Frontal cortex (tissue), 3 donors: ENCODE measurements at regions not wholly inside any gene's neighbourhood (a gene's known extent, or its start where the extent isn't known, plus 50 kb on each side); places are given as distances from the start of the nearest gene placed in this dataset.
"Not testable (repeated sequence)": the region's sequence is repeated elsewhere in the genome, so short reads cannot be mapped to it uniquely, and the experiment has no call there.

Experiments
- DNase-seq, 2 donors: peaks; one replicate each; pipeline ENCODE4 v3.0.0; 2012; ENCODE audit warnings: low spot score in 2 of 2
- FAIRE-seq: peaks from 2 replicates; lab custom pipeline; 2012; peaks lifted over from hg19 to GRCh38; lab: Jason Lieb, UNC
- donor health status: control.
- donor health status: control.
- donor health status: control.

DNA sequence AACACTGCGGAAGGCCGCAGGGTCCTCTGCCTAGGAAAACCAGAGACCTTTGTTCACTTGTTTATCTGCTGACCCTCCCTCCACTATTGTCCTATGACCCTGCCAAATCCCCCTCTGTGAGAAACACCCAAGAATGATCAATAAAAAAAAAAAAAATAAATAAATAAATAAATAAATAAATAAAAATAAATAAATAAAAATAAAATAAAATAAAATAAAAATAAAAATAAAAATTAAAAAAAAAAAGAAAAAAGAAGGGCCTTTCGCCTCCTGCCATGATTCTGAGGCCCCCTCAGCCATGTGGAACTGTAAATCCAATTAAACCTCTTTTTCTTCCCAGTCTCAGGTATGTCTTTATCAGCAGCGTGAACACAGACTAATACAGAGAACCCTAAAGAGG, 128.8 kb upstream of the EGLN3 start:
- DNase-seq, FAIRE-seq: not testable (repeated sequence)

DNA sequence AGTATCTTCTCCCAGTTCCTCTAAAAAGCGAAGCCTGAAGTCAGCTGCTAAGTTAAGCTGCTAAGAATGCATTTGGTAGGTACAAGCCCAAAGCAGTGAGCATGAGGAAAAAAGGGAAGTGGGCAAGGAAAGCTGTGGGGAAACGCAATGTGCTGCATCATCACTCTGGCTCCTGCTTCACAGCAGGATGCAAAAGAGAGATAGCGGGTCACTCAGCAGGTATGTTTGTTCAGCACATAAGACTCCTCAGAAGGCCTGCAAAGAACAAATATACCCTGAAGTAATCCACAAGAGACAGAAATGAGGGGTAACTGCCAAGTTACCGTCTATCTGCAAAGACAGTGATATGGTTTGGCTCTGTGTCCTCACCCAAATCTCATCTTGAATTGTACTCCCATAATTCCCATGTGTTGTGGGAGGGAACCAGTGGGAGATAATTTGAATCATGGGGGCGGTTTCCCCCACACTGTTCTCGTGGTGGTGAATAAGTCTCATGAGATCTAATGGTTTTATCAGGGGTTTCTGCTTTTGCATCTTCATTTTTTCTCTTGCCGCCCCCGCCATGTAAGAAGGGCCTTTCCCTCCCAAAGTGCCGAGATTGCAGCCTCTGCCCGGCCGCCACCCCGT, 127.4 kb upstream of the EGLN3 start:
- FAIRE-seq, result no peak
- no peak for DNase-seq

DNA sequence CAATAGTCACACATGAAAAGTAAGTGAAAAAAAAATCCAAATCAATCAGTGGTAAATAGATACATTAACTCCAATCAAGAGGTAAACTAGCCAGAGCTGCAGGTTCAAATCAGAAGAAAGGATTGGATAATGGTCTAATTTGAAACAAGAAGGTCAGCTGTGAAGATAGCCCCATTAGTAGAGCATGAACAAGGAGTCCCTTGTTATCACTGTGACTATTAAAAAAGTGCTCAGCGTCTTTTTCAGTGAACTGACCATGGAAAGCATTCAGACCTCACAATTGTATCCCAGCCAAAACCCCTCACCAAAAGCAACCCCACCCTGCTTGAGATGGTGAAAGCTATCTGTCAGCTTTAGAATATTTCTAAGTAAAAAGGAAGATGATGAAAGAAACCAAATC, 125.0 kb upstream of the EGLN3 start:
- DNase-seq, result no peak
- no peak for FAIRE-seq

DNA sequence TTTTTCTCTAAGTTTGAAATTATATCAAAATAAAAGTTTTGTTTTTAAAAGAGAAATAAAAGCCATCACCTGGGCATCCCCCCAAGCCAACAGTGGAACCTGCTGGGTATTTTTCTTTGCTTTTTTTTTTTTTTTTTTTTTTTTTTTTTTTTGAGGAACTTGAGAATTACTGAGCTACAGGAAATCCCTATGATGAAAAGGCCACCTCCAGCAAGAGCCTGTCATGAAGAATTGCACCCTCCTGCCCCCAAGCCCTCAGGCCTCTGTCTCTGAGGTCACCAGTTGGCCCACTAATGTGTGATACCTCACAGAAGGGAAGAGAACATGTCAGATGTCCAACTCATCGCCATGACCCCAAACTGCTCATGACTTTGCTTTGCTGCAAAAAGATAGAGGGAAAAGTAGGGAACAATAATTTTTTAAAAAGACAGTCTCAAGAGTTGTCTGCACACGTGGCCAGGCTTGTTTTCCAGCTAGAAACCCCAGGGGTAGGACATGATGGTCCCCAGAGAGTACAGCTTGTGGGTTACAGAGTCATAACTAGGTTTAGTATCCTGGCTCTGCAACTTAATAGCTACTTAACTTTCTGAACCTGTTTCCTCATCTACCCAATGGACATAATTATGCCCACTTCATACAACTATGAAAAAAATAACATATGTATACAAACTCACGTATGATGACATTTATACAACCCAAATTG, 124.3 kb upstream of the EGLN3 start:
- DNase-seq (no peak), FAIRE-seq (no peak)

DNA sequence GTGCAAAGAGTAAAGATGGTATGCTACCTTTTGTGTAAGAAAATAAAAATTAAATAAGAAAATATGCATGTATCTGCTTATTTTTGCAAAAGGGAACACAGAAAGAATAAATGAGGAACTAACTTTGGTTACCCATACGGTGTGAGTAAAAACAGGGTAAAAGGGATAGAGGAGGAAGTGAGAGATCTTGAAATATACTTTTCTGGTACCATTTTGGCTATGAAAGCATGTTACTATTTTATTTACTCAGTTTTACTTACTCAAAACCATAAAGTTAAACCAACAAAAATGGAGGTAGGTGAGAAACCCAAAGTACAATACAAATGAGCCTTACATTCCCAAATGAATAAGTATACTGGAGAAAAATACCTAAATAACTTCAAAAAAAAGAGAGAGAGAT, 122.0 kb upstream of the EGLN3 start:
- DNase-seq (no peak), FAIRE-seq (no peak)

DNA sequence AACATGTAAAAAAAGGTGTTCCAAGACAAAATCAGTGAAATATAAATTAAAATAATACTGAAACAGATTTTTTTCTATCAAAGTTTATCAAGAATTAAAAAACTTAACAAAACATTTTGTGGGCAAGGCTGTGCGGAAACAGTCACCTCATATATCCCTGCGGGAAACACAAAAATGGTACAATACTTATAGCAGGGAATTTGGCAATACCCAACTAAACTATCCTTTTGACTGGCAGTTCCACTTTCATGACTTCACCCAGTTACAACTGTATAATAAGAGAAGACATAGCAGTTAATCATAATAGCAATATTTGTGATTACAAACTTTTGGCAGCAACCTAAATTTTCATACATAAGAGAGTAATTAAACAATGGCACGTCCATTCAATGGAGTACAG, 121.5 kb upstream of the EGLN3 start:
- DNase-seq (no peak), FAIRE-seq (no peak)

DNA sequence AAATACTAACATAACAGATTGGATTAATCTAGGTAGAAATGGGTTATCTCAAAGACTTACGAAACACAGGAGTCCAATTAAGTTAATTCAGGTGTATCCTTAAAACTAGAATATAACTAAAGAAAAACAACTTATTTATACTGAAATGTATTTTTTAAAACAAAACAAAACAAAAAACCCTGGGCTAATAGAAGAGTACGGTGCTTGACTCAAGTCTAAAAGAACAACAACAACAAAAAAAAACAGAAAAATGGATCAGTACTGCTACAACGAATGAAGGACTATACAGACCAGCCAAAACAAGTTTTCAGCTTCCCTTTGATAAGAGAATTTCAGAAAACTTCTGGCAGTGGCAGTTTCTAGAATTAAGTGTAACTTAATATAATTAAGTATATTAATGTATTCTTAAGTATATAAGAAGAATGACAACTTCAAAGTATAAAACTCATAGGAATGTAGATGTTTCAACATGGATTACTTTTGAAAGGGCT, 120.1 kb upstream of the EGLN3 start:
- FAIRE-seq (no peak), DNase-seq (no peak)

DNA sequence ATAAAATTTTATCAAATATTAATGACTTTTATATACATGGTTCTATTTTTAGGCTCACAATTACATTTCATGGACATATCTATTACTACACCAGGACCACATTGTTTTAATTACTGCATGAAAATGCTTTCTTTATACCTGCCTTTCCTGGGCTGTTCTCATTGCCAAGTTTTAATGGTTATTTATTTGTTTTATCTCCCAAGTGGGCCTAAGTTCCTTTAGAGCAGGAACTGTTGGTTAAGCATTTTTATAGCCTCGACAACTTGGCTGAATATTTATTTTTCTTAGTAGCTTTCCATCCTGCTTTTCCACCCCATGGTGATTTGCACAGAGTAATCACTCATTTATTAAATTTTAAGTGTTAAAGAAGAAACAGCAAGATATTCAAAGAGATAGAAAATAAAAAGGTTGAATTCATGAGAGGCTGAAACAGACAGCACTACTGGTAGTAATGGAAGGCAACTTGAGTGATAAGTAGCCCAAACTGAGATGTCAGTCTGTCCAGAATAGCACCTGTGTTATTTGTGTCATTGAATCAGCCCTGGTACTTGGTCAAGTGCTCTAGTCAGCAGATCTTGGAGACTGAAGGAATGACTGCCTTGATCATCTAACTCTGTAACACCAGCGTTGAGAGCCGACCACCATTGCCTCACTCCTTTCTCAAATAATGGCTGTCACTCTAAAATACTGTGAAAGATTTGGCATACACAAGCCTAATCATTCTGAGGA, 119.1 kb upstream of the EGLN3 start:
- FAIRE-seq (no peak), DNase-seq (no peak)

DNA sequence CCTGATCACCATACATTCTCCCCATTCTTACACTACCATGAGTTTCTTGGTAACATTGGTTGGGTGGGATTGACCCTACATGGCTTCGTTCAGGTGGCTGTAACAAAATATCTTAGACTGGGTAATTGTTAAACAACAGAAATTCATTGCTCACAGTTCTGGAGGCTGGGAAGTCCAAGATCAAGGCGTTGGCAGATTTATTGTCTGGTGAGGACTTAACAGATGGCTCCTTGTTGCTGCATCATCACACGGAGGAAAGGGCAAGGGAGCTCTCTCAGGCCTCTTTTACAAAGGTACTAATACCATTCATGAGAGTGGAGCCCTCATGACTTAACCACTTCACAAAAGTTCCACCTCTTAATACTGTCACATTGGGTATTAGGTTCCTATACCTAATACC, 116.7 kb upstream of the EGLN3 start:
- DNase-seq, result no peak
- FAIRE-seq, result no peak

DNA sequence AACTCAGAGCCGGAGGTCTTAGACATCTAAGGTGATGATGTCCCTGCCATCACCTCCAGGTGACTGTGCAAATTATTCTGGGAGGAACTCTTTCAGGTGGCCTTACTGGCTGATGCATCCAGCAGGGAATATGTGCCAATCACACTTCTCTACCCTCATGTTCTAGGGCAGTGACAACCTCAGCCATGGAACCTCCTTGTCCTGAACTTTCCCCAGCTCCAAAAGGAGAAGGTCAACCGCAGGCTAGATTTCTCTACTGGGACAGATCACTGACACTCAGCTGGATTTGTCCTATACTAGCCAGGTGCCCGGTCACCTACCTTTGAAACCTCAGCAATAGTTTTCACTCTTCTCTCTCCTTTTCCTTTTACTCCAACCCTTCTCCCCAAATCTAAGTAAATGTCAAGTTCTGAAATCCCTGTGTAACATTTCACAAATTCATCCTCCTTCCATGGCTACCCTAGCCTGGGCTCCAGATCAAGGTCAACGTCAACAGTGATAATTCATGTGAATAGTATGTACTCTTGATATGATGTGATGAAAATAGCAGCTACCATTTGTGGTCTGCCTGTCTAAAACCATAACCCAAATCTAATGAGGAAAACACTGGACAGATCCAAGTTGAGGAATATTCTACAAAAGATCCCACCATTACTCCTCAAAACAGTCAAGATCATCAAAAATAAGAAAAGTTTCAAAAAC, 115.0 kb upstream of the EGLN3 start:
- DNase-seq (no peak), FAIRE-seq (no peak)

DNA sequence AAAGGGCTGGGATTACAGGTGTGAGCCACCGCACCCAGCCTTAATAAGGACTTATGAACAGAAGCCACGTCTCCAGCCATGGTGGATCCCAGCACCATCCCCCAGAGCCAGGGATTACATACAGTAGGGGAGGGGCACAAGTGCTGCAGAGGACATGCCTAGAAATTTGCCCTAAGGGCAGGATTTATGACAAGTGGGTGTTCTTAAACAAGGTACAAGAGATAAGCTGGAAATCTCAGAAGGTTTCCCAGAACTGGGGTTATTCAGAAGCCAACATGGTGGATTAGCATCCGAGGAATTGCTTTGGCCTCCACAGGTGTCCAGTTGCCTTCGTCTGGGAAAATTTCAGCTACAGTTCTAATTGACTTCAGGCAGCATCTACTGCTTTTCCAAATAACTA, 114.4 kb upstream of the EGLN3 start:
- FAIRE-seq, result no peak

DNA sequence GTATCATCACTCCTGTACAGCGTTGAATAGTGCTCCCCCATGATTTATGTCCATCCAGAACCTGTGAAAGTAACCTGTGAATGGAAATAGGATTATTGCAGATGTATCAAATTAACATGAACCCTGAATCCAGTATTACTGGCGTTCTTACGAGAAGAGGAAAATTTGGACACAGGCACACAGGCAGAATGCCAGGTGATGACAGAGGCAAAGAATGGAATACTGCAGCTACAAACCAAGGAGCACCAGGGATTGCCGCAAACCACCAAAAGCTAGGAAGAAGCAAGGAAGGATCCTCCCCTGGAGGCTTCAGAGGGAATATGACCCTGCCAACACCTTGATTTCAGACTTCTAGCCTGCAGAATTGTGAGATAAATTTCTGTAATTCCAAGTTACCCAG, 113.5 kb upstream of the EGLN3 start:
- no peak for FAIRE-seq
- no peak for DNase-seq

More for the DNA sequence above, 114.4 kb upstream of the EGLN3 start:
- no peak for DNase-seq

DNA sequence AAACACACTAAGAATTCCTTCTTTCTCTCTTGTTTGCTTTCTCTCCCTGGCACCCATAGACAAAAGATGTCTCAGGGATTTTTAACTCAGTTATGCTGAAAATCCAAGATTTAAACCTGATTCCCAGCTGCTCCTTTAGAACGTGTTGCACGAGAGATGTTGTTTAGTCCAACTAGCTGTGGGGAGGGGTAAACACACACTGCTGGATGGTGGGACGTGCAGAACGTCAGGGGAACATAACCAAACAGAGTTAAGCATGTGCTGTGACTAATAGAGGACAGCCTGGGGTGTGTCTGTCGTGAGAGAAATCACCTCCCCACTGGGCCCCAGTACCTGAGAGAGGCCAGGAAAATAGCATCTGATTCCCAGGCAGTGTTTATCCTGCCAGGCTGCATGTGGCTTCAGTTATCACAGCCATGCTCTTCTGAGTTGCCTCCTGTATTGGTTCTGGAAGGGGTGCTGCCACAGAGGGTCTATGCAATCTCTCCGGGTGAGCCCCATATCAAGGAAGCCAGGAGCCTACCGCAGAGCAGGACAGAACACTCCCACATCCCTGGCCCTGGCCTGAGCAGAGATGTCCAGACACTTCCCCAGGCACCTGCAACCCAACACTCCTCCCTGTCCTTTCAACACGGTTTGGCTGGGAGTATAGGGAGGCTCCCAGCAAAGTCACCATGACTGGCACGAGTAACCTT, 112.7 kb upstream of the EGLN3 start:
- no peak for FAIRE-seq

DNA sequence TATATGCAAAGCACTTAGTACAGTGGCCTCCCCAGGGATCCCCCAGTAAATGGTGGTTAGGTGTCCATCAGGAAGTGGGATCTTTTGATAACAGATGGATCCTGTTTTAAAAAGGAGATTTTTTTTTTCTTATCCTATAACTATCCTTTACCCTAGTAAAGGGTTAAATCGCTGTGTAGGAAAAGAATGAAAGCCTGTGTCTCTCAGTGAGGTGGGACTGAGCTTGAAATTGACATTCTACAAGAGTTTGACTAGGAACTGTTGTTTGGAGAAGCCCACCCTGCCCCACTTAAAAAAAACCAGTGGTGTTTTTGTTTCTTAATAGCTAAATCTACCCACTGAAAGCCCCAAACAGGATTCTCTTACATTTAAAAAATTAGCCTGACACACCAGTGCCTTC, 112.2 kb upstream of the EGLN3 start:
- DNase-seq (no peak), FAIRE-seq (no peak)

More for the DNA sequence above, 112.7 kb upstream of the EGLN3 start:
- DNase-seq, result no peak

DNA sequence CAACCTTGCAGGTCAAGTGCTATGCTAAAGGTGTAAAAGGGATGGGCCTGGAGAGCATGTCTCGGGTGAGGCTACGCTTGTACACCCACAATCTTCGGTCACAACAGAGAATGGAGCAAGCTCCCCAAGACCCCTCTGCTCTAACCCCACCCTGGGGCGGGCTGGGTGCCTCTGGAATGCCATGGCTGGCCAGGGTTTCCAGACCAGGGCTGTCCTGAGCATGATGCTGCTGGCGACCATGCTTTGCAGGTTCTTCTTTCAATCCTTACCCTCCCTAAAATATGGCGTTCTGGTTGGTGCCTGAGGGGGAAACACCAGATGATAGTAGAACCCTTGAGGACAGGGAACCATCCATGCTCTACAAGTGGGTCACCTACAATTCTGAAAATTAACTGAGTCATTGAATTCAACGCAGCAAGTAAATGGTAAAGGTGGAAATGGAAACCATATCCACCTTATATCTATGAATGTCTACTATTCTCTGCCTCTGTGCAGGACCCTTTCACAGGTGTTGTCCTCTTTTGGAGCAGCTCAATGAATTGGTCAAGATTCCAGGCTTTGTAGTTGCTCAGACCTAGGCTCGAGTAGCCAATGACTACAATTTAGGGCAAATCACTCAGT, 111.6 kb upstream of the EGLN3 start:
- no peak for FAIRE-seq

DNA sequence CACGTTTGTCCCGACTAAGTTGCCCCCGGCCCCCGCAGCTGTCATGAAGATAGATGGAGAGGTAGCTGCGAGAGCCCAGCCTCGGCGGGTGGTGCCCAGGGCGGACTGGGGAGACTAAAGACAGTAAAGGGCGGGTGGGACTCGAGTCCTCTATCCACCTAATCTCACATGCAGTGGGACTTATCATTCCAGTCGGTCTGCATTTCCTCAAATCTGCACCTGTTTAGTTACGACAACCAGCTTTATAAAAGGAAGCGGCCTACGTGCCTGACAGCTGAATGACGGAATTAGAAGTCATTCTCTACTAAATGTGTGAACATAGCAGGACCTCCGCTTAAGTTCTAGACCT, 109.8 kb upstream of the EGLN3 start:
- no peak for DNase-seq
- FAIRE-seq, result no peak

More for the DNA sequence above, 111.6 kb upstream of the EGLN3 start:
- DNase-seq, result no peak

DNA sequence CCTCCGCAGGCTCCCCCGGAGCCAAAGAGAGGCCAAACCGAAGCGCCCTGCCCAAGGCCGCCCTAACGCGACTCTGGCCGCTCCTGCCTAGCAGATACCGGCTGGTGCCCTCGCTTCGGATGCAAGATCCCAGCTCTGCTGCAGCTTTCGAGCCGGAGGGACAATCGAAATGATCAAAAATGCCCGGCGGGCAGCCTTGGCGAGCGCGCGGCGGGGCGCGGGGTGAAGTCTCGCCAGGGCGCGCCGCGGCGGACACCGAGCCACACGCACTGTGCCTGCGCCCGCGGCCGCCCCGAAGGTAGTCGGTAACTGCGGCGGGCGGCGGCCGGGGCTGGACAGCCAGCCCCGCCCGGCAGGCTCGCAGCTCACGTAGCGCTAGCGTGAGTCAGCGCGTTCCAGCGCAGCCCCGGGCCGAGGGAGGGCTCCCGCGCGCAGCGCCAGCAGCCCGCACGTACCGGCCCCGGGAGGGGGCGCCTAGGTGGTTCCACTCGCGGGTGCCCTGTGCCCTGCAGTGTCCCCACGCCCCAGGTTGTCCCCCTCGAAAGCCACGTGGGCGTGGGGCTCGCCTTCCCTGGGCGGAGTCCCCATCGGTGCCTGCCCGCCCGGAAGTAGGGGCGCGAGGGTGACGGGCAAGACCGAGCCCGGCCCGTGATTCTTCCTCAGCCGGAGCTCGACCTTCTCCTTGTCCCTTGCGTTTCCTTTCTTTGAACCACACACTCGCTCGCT, 109.2 kb upstream of the EGLN3 start:
- peak; percentile 68 to 84 for DNase-seq

DNA sequence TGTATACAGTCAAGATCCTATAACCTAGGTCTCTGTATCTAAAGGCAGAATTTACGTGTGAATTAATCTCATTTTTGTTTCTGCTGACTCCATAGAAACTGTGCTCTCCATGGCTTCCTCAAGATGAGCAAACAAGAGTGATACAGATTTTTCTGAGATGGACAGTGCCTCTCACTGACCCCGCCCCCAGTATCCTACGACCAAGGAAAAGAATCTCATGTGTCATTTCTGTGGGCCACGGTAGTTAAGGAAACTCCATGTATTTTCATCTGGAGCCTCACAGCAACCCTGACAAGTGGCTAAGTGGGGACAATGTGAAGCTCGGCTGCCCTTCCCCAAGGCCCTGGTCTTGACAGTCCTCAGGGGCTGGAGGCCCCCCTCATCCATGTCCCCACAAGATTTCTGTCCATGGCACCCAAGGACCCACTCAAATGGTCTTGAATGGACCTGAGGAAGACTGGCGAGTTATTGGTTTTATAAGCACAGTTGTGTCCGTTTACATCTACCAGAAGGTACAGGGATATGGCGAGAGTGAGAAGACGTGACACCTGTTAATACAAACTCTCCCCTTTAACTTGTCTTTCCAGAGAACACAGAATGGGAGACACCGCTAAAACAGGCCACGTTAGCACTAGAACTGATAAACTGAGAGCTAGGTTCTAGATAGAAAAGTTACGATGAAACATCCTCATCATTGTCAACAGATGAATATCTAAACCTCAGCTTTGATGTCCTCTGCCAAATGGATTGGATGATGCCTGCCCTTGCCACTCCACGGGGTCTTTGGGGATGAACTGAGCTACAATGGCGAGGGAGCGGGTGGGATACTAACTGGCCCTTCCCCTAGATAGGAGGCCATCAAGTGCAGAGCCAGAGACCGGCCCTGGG, 108.4 kb upstream of the EGLN3 start:
- DNase-seq, result no peak
- FAIRE-seq, result no peak

More for the DNA sequence above, 109.2 kb upstream of the EGLN3 start:
- no peak for FAIRE-seq
